OCI-LY7 (cell line): ENCODE measurements at regions not wholly inside any gene's neighbourhood (a gene's known extent, or its start where the extent isn't known, plus 50 kb on each side); places are given as distances from the start of the nearest gene placed in this dataset.

Source experiments
- BruUV-seq: library from RNA; stranded (reverse); fragments of 400-500 nt; replicated peaks from 2 replicates; lab custom pipeline; 2021; lab: Mats Ljungman, UMichigan
- CTCF ChIA-PET: fragments of 300-600 bp; sonication (Branson Sonifier 250); formaldehyde crosslinking; loops from one replicate; lab custom pipeline; 2022; ENCODE audit warnings: antibody characterized with exemption; ENCODE audit not compliant: unreplicated experiment; lab: Charles Lee
- POLR2A ChIA-PET: fragments of 300-600 bp; sonication (Branson Sonifier 250); formaldehyde crosslinking; loops from one replicate; lab custom pipeline; 2022; ENCODE audit warnings: antibody characterized with exemption; lab: Charles Lee
- DNase-seq: peaks from one replicate; pipeline ENCODE4 v3.0.0-alpha.2; 2015; ENCODE audit warnings: low spot score
- H2AFZ ChIP-seq: fragments of 200-600 bp; sonication (generic), shearing (Covaris generic); 2 replicates; pipeline ENCODE4 v1.6.1; 2014; ENCODE audit warnings: mild to moderate bottlenecking, antibody characterized with exemption, low read length, moderate library complexity
- H3K27ac ChIP-seq: fragments of 200-600 bp; sonication (generic); 2 replicates; pipeline ENCODE4 v1.5.1; 2014; ENCODE audit warnings: mixed run types, low read depth, mild to moderate bottlenecking, moderate library complexity, low read length, inconsistent platforms; ENCODE audit not compliant: poor library complexity, severe bottlenecking
- H3K36me3 ChIP-seq: fragments of 200-600 bp; sonication (generic); 2 replicates; pipeline ENCODE4 v1.6.1; 2014; ENCODE audit warnings: mild to moderate bottlenecking, antibody characterized with exemption, low read length, moderate library complexity, mixed read lengths; ENCODE audit not compliant: insufficient read depth
- H3K4me1 ChIP-seq: fragments of 200-600 bp; sonication (generic); 2 replicates; pipeline ENCODE4 v1.5.1; 2014; ENCODE audit warnings: mild to moderate bottlenecking, low read length; ENCODE audit not compliant: insufficient read depth, poor library complexity, severe bottlenecking
- H3K4me2 ChIP-seq: fragments of 200-600 bp; sonication (generic); 2 replicates; pipeline ENCODE4 v1.6.1; 2014; ENCODE audit warnings: mild to moderate bottlenecking, low read length
- H3K4me3 ChIP-seq: fragments of 200-600 bp; sonication (generic); 2 replicates; pipeline ENCODE4 v1.5.1; 2014; ENCODE audit warnings: mild to moderate bottlenecking, low read depth, low read length; ENCODE audit not compliant: poor library complexity, severe bottlenecking
- H3K79me2 ChIP-seq: fragments of 200-600 bp; sonication (generic); 2 replicates; pipeline ENCODE4 v1.6.1; 2016; ENCODE audit warnings: low read depth, mild to moderate bottlenecking, low read length, moderate library complexity, mixed read lengths; ENCODE audit not compliant: insufficient read depth
- H3K9me2 ChIP-seq: fragments of 200-600 bp; sonication (generic); 2 replicates; pipeline ENCODE4 v1.6.1; 2016; ENCODE audit warnings: mild to moderate bottlenecking, low read length, mixed read lengths; ENCODE audit not compliant: insufficient read depth
- H3K9me3 ChIP-seq: fragments of 200-600 bp; sonication (generic); 2 replicates; pipeline ENCODE4 v1.6.1; 2014; ENCODE audit warnings: mild to moderate bottlenecking, mixed run types, low read length, mixed read lengths
- H4K20me1 ChIP-seq: fragments of 200-600 bp; sonication (generic); 2 replicates; pipeline ENCODE4 v1.6.1; 2014; ENCODE audit warnings: mild to moderate bottlenecking, antibody characterized with exemption, low read length, moderate library complexity, mixed read lengths; ENCODE audit not compliant: insufficient read depth
- EZH2phosphoT487 ChIP-seq: fragments of 200-600 bp; sonication (generic); IDR thresholded peaks from 2 replicates; pipeline ENCODE4 v1.6.1; 2018; ENCODE audit warnings: low read depth, borderline replicate concordance, mild to moderate bottlenecking, mixed run types, antibody characterized with exemption, low read length, moderate library complexity, mixed read lengths
- intact Hi-C: fragments of 100-400 bp; cut with micrococcal nuclease; formaldehyde crosslinking; loops from one replicate; pipeline ENCODE4 v1.10.0; 2022; ENCODE audit not compliant: unreplicated experiment
- TF ChIP-seq, protein P1 (sequence below): fragments of 200-600 bp; sonication (generic); conservative IDR thresholded peaks from 2 replicates; pipeline ENCODE4 v1.5.1; 2014; ENCODE audit warnings: mild to moderate bottlenecking, antibody characterized with exemption, low read length, moderate library complexity, mixed read lengths

DNA sequence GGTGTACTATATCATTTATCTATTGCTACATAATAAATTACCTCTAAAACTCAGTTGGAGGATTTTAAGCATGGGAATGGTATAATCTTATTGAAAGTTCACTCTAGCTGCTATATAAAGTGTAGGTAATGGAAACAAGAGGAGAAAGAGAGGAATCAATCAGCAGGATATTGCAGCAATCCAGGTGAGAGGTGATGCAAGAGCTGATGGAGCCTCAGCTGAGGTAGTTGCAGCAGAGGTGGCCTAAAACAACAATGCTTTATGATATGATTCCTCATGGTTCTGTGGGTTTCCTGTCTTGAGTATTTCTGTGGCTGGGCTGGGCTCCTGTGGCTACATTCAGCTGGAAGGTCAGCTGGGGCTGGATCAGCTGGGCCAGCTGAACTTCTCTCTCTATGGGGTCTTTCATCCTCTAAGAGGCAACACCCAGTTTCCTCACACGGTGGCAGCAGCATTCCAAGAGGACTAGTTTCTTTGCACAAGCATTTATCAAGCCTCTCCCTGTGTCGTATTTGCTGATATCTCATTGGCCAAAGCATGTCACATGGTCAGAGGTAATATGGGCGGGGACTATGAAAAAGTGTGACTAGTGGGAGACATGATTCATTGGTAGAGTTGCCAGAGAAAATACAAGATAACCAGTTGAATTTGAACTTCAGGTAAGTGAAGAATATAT, 135.4 kb upstream of the LARGE1 start:
- Histone ChIP-seq H3K9me2 (no peaks in the 10 kb centered on the region), H3K27ac (no peak overlapping the region), H4K20me1 (no peaks in the 10 kb centered on the region), H3K9me3 (no peaks in the 10 kb centered on the region), H3K4me3 (no peak overlapping the region), H3K36me3 (no peaks in the 10 kb centered on the region), H3K4me1 (no peaks in the 10 kb centered on the region), H3K4me2 (no peak overlapping the region), H2AFZ (0 out of 2 replicates have a peak overlapping the region, but pooled peaks have one; percentile 15), H3K79me2 (no peaks in the 10 kb centered on the region)
- intact Hi-C loops, result no loop called here
- TF ChIP-seq, protein P1, sequence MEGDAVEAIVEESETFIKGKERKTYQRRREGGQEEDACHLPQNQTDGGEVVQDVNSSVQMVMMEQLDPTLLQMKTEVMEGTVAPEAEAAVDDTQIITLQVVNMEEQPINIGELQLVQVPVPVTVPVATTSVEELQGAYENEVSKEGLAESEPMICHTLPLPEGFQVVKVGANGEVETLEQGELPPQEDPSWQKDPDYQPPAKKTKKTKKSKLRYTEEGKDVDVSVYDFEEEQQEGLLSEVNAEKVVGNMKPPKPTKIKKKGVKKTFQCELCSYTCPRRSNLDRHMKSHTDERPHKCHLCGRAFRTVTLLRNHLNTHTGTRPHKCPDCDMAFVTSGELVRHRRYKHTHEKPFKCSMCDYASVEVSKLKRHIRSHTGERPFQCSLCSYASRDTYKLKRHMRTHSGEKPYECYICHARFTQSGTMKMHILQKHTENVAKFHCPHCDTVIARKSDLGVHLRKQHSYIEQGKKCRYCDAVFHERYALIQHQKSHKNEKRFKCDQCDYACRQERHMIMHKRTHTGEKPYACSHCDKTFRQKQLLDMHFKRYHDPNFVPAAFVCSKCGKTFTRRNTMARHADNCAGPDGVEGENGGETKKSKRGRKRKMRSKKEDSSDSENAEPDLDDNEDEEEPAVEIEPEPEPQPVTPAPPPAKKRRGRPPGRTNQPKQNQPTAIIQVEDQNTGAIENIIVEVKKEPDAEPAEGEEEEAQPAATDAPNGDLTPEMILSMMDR, result peak; percentile 71
- no peak for TF ChIP-seq EZH2phosphoT487
- ChIA-PET CTCF (no interaction called here), POLR2A (no interaction called here)
- DNase-seq, result peak; percentile 57
- no TSS peak for BruUV-seq

DNA sequence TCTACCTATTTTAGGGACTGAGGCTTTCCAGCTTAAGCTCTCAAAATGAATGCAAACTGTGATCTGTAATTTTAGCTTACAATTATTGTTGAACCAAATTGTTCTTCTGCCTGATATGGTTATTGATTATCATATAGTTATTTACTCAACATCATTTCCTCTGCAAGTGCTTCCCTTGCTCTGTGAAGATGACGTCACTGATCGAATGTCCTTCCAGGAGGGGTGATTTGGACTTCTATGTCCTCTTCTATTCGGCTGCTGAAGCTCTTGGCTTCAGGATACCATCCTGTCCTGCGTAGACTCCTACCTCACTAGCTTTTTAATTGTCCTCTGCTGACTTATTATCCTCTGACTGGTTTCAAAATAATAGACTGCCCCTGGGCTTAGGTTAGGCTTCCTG, 137.4 kb upstream of the LARGE1 start:
- no peak overlapping the region for H2AFZ ChIP-seq
- DNase-seq, result no peak
- H3K4me1 ChIP-seq, result no peaks in the 10 kb centered on the region
- H3K79me2 ChIP-seq, result no peaks in the 10 kb centered on the region
- TF ChIP-seq EZH2phosphoT487, result no peak
- TF ChIP-seq, protein P1, result no peak
- no TSS peak for BruUV-seq
- H3K36me3 ChIP-seq, result no peaks in the 10 kb centered on the region
- no peaks in the 10 kb centered on the region for H3K9me2 ChIP-seq
- no peak overlapping the region for H3K4me3 ChIP-seq
- H3K4me2 ChIP-seq, result no peak overlapping the region
- no peaks in the 10 kb centered on the region for H4K20me1 ChIP-seq
- intact Hi-C loops, result no loop called here
- no peak overlapping the region for H3K27ac ChIP-seq
- H3K9me3 ChIP-seq, result no peaks in the 10 kb centered on the region
- POLR2A ChIA-PET, result interaction anchor here (0.6 kb wide), 1 partner anchor 1689 kb away, joined by 3 read pairs; no protein-coding TSS in a partner anchor
- CTCF ChIA-PET, result no interaction called here

DNA sequence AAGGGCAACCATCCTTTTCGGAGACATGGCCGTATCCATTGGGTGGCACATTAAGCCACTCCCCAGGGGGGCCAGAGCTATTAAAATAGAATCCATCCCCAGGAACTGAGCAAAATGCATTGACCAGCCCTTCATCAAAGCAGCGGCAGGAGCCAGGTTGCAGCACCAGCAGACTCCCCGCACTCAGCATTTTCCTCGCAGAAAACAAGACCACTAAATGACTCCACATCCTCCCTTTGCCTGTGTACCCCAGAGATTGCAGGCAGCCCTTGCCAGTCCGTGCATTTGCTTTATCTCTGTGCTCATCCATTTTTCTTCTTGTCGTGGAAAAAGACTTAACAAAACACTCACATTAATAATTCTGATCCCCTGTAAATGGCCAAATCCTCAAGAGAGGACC, 144.4 kb upstream of the LARGE1 start:
- Histone ChIP-seq H4K20me1 (no peaks in the 10 kb centered on the region), H3K36me3 (no peaks in the 10 kb centered on the region), H2AFZ (no peak overlapping the region), H3K4me2 (no peak overlapping the region), H3K9me3 (no peaks in the 10 kb centered on the region), H3K4me1 (no peaks in the 10 kb centered on the region), H3K9me2 (no peaks in the 10 kb centered on the region), H3K27ac (no peak overlapping the region), H3K79me2 (no peaks in the 10 kb centered on the region), H3K4me3 (no peak overlapping the region)
- no peak for TF ChIP-seq EZH2phosphoT487
- TF ChIP-seq, protein P1, result no peak
- no peak for DNase-seq
- no TSS peak for BruUV-seq
- CTCF ChIA-PET, result no interaction called here
- POLR2A ChIA-PET, result interaction anchor here (0.7 kb wide), 1 partner anchor 48 kb away, joined by 3 read pairs; no protein-coding TSS in a partner anchor
- intact Hi-C loops, result no loop called here
